OCI-LY1 (cell line): ENCODE measurements at regions not wholly inside any gene's neighbourhood (a gene's known extent, or its start where the extent isn't known, plus 50 kb on each side); places are given as distances from the start of the nearest gene placed in this dataset.

Source experiments
- H2AFZ ChIP-seq: fragments of 200-600 bp; sonication (generic), shearing (Covaris generic); 2 replicates; pipeline ENCODE4 v1.6.0; 2014; ENCODE audit warnings: antibody characterized with exemption, mild to moderate bottlenecking, low read length
- H3F3A ChIP-seq: fragments of 200-600 bp; sonication (generic), shearing (Covaris generic); 2 replicates; pipeline ENCODE4 v1.6.0; 2014; ENCODE audit warnings: mild to moderate bottlenecking, antibody characterized with exemption, low read length, moderate library complexity; ENCODE audit not compliant: insufficient read depth
- H3K27ac ChIP-seq: fragments of 200-600 bp; sonication (generic); 2 replicates; pipeline ENCODE4 v1.5.1; 2014; ENCODE audit warnings: low read length, mixed run types, mild to moderate bottlenecking, low read depth; ENCODE audit not compliant: poor library complexity, severe bottlenecking
- H3K27me3 ChIP-seq: fragments of 200-600 bp; sonication (generic); 2 replicates; pipeline ENCODE4 v1.6.0; 2014; ENCODE audit warnings: antibody characterized with exemption, mild to moderate bottlenecking, low read length, moderate library complexity; ENCODE audit not compliant: insufficient read depth
- H3K36me3 ChIP-seq: fragments of 200-600 bp; sonication (generic); 2 replicates; pipeline ENCODE4 v1.6.1; 2014; ENCODE audit warnings: mild to moderate bottlenecking, antibody characterized with exemption, low read length, moderate library complexity, mixed read lengths; ENCODE audit not compliant: insufficient read depth
- H3K4me1 ChIP-seq: fragments of 200-600 bp; sonication (generic); 2 replicates; pipeline ENCODE4 v1.5.1; 2014; ENCODE audit warnings: mild to moderate bottlenecking, low read length, moderate library complexity; ENCODE audit not compliant: insufficient read depth, severe bottlenecking
- H3K4me2 ChIP-seq: fragments of 200-600 bp; sonication (generic), shearing (Covaris generic); 2 replicates; pipeline ENCODE4 v1.6.1; 2014; ENCODE audit warnings: low read length
- H3K4me3 ChIP-seq: fragments of 200-600 bp; sonication (generic); 2 replicates; pipeline ENCODE4 v1.5.1; 2014; ENCODE audit warnings: low read length, low read depth, mild to moderate bottlenecking, mixed read lengths; ENCODE audit not compliant: poor library complexity, severe bottlenecking
- H3K79me2 ChIP-seq: fragments of 200-600 bp; shearing (Covaris generic); 2 replicates; pipeline ENCODE4 v1.6.1; 2016; ENCODE audit warnings: mixed run types, low read length, mixed read lengths; ENCODE audit not compliant: insufficient read depth
- H3K9ac ChIP-seq: fragments of 200-600 bp; sonication (generic), shearing (Covaris generic); 2 replicates; pipeline ENCODE4 v1.6.1; 2014; ENCODE audit warnings: mild to moderate bottlenecking, low read length, mixed read lengths
- H3K9me2 ChIP-seq: fragments of 200-600 bp; sonication (generic), shearing (Covaris generic); 2 replicates; pipeline ENCODE4 v1.6.1; 2014; ENCODE audit warnings: low read depth, mild to moderate bottlenecking, low read length, mixed read lengths
- H3K9me3 ChIP-seq: fragments of 200-600 bp; shearing (Covaris generic); 2 replicates; pipeline ENCODE4 v1.6.1; 2014; ENCODE audit warnings: low read length, mixed read lengths
- H4K20me1 ChIP-seq: fragments of 200-600 bp; sonication (generic), shearing (Covaris generic); 2 replicates; pipeline ENCODE4 v1.6.0; 2016; ENCODE audit warnings: mild to moderate bottlenecking, low read length; ENCODE audit not compliant: insufficient read depth
- EZH2 ChIP-seq: fragments of 200-600 bp; sonication (generic), shearing (Covaris generic); IDR thresholded peaks from 2 replicates; pipeline ENCODE4 v1.8.0; 2017; ENCODE audit warnings: borderline replicate concordance, mixed run types, mild to moderate bottlenecking, antibody characterized with exemption, low read length, moderate library complexity, mixed read lengths
- TF ChIP-seq, protein P1 (sequence below): fragments of 200-600 bp; sonication (generic), shearing (Covaris generic); IDR thresholded peaks from 2 replicates; pipeline ENCODE4 v1.5.1; 2017; ENCODE audit warnings: mild to moderate bottlenecking, antibody characterized with exemption, low read length, moderate library complexity, mixed read lengths

DNA sequence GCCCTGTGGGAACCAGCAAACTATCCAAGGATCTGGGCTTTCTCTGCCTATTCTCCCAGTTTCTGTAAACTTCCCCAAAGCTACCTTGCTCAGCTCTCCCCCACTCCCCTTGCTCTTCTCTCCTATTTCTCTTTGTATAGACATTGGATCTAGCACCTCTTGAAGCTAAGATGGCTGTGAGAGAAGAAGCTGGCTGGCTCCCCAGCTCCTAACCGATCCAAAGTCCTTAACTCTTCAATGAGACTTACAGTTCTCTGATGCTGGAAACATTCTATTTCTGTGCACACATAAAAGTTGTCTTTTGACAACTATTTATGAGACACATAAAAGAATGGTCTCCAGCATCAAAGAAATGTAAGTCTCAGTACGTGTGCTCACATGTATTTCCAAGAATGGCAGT lies 70.6 kb upstream of the C3orf80 start:
- Histone ChIP-seq H4K20me1 (no peaks in the 10 kb centered on the region), H3K4me2 (no peak overlapping the region), H3K9me3 (no peaks in the 10 kb centered on the region), H3K9me2 (no peaks in the 10 kb centered on the region), H3K9ac (no peak overlapping the region), H3K36me3 (no peaks in the 10 kb centered on the region), H3F3A (no peaks in the 10 kb centered on the region), H2AFZ (no peak overlapping the region), H3K79me2 (no peaks in the 10 kb centered on the region), H3K27me3 (no peaks in the 10 kb centered on the region), H3K4me3 (no peak overlapping the region), H3K4me1 (no peaks in the 10 kb centered on the region), H3K27ac (no peak overlapping the region)
- TF ChIP-seq EZH2, result no peak
- TF ChIP-seq, protein P1, sequence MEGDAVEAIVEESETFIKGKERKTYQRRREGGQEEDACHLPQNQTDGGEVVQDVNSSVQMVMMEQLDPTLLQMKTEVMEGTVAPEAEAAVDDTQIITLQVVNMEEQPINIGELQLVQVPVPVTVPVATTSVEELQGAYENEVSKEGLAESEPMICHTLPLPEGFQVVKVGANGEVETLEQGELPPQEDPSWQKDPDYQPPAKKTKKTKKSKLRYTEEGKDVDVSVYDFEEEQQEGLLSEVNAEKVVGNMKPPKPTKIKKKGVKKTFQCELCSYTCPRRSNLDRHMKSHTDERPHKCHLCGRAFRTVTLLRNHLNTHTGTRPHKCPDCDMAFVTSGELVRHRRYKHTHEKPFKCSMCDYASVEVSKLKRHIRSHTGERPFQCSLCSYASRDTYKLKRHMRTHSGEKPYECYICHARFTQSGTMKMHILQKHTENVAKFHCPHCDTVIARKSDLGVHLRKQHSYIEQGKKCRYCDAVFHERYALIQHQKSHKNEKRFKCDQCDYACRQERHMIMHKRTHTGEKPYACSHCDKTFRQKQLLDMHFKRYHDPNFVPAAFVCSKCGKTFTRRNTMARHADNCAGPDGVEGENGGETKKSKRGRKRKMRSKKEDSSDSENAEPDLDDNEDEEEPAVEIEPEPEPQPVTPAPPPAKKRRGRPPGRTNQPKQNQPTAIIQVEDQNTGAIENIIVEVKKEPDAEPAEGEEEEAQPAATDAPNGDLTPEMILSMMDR, result no peak

DNA sequence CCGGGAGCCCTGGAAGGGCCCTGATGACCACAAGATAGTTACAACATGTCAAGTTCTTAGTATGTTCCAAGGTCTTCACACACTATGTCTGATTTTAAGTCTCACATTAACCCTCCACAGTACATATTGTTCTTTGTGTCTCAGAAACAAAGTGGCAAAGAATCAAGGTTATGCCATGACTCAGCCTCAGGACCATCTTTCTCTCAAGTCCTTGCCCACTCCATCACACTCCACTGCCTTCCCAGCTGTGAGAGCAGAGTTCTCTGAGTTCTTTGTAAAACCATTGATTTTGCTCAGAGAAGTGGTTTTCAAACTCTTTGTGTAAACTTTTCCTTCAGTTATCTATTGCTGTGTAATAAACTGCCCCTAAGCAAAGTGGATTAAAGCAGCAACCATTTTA lies 67.9 kb upstream of the C3orf80 start:
- TF ChIP-seq, protein P1, result no peak
- no peak for TF ChIP-seq EZH2
- H3K36me3 ChIP-seq, result no peaks in the 10 kb centered on the region
- no peak overlapping the region for H3K4me3 ChIP-seq
- H3K9me2 ChIP-seq, result no peaks in the 10 kb centered on the region
- H3K9ac ChIP-seq, result no peak overlapping the region
- no peaks in the 10 kb centered on the region for H3K27me3 ChIP-seq
- no peak overlapping the region for H3K4me2 ChIP-seq
- H4K20me1 ChIP-seq, result no peaks in the 10 kb centered on the region
- no peak overlapping the region for H3K27ac ChIP-seq
- H3F3A ChIP-seq, result no peaks in the 10 kb centered on the region
- no peaks in the 10 kb centered on the region for H3K4me1 ChIP-seq
- no peaks in the 10 kb centered on the region for H3K9me3 ChIP-seq
- no peaks in the 10 kb centered on the region for H3K79me2 ChIP-seq
- no peak overlapping the region for H2AFZ ChIP-seq

DNA sequence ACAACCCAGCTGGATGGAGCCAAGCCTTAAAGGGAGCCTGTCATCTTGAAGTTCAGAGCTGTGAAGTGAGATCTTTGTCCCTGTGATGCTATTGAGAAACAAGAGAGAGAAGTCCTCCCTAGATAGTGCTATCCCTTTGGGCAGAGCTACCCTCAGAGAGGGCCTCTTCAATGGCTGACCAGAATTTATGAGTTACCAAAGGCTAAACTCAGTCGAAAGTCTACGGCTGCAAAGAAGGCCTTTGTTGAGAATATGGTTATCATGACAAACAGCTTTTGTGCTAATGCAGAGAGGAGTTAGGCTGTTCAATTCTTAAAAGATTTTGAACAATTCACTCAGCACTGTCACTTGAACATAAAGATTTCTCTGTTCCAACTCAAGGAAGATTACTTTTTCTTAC lies 65.9 kb upstream of the C3orf80 start:
- no peaks in the 10 kb centered on the region for H3K79me2 ChIP-seq
- TF ChIP-seq, protein P1, result no peak
- TF ChIP-seq EZH2, result no peak
- H3K27ac ChIP-seq, result no peak overlapping the region
- H3K27me3 ChIP-seq, result no peaks in the 10 kb centered on the region
- no peak overlapping the region for H2AFZ ChIP-seq
- no peak overlapping the region for H3K9ac ChIP-seq
- no peaks in the 10 kb centered on the region for H3K36me3 ChIP-seq
- H3F3A ChIP-seq, result no peaks in the 10 kb centered on the region
- H3K4me2 ChIP-seq, result no peak overlapping the region
- no peaks in the 10 kb centered on the region for H3K9me2 ChIP-seq
- H4K20me1 ChIP-seq, result no peaks in the 10 kb centered on the region
- H3K9me3 ChIP-seq, result no peaks in the 10 kb centered on the region
- no peaks in the 10 kb centered on the region for H3K4me1 ChIP-seq
- H3K4me3 ChIP-seq, result no peak overlapping the region
